HL-60 (cell line): ENCODE measurements at regions not wholly inside any gene's neighbourhood (a gene's known extent, or its start where the extent isn't known, plus 50 kb on each side); places are given as distances from the start of the nearest gene placed in this dataset.

ENCODE experiments used
- DNase-seq, 2 experiments: peaks; one replicate each; pipeline ENCODE4 v3.0.0-alpha.2; 2010 to 2020; ENCODE audit warnings: low read depth in 1 of 2, low spot score in 1 of 2
- H3K27ac ChIP-seq: fragments of 250-450 bp; sonication (Bioruptor Pico); replicated peaks from 2 replicates; pipeline ENCODE4 v1.5.1; 2020; ENCODE audit warnings: mild to moderate bottlenecking, moderate library complexity
- H3K27me3 ChIP-seq: fragments of 250-450 bp; sonication (Bioruptor Pico); 2 replicates; pipeline ENCODE4 v1.5.1; 2021; ENCODE audit warnings: mild to moderate bottlenecking, moderate library complexity; ENCODE audit not compliant: insufficient read depth, poor library complexity, severe bottlenecking
- H3K4me3 ChIP-seq: replicated peaks from 2 replicates; pipeline ENCODE4 v1.5.1; 2011; ENCODE audit warnings: mild to moderate bottlenecking, control low read depth, low read length; ENCODE audit not compliant: insufficient read depth
- GABPA ChIP-seq: IDR thresholded peaks from 2 replicates; pipeline ENCODE4 v1.6.1; 2012; ENCODE audit warnings: low read depth
- POLR2AphosphoS5 ChIP-seq: IDR thresholded peaks from 2 replicates; pipeline ENCODE4 v1.6.1; 2012; ENCODE audit warnings: low read depth
- SPI1 ChIP-seq: IDR thresholded peaks from 2 replicates; pipeline ENCODE4 v1.6.1; 2012; ENCODE audit warnings: low read depth, mild to moderate bottlenecking, borderline replicate concordance
- TF ChIP-seq, protein P1 (sequence below): IDR thresholded peaks from 2 replicates; pipeline ENCODE4 v1.6.1; 2012; ENCODE audit warnings: low read depth; ENCODE audit not compliant: insufficient replicate concordance
- TF ChIP-seq, protein P2 (sequence below): IDR thresholded peaks from one replicate; pipeline ENCODE4 v1.5.1; 2011; ENCODE audit warnings: low read length, control low read depth, inconsistent platforms; ENCODE audit not compliant: insufficient read depth

DNA sequence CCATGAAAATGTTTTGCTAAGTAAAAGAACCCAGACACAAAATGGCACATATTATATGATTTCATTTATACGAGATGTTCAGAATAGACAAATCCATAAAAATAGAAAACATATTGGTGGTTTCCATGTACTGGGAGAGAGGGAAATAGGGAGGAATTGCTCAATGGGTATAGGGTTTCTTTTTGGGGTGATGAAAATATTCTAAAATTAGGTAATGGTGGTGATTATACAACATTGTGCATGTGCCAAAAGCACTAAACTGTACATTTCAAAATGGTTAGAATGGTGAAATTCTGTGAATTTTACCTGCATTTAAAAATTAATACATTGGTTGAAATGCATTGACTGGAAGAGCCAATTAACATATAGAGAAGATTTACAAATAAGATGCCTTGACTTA, 613.9 kb downstream of the TNS3 start:
- no peak overlapping the region for H3K27ac ChIP-seq
- no peak overlapping the region for H3K4me3 ChIP-seq
- DNase-seq, result no peak
- H3K27me3 ChIP-seq, result no peaks in the 10 kb centered on the region
- TF ChIP-seq SPI1, result no peak
- TF ChIP-seq, protein P1, sequence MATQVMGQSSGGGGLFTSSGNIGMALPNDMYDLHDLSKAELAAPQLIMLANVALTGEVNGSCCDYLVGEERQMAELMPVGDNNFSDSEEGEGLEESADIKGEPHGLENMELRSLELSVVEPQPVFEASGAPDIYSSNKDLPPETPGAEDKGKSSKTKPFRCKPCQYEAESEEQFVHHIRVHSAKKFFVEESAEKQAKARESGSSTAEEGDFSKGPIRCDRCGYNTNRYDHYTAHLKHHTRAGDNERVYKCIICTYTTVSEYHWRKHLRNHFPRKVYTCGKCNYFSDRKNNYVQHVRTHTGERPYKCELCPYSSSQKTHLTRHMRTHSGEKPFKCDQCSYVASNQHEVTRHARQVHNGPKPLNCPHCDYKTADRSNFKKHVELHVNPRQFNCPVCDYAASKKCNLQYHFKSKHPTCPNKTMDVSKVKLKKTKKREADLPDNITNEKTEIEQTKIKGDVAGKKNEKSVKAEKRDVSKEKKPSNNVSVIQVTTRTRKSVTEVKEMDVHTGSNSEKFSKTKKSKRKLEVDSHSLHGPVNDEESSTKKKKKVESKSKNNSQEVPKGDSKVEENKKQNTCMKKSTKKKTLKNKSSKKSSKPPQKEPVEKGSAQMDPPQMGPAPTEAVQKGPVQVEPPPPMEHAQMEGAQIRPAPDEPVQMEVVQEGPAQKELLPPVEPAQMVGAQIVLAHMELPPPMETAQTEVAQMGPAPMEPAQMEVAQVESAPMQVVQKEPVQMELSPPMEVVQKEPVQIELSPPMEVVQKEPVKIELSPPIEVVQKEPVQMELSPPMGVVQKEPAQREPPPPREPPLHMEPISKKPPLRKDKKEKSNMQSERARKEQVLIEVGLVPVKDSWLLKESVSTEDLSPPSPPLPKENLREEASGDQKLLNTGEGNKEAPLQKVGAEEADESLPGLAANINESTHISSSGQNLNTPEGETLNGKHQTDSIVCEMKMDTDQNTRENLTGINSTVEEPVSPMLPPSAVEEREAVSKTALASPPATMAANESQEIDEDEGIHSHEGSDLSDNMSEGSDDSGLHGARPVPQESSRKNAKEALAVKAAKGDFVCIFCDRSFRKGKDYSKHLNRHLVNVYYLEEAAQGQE, result no peak
- TF ChIP-seq GABPA, result no peak
- no peak for TF ChIP-seq POLR2AphosphoS5
- TF ChIP-seq, protein P2, sequence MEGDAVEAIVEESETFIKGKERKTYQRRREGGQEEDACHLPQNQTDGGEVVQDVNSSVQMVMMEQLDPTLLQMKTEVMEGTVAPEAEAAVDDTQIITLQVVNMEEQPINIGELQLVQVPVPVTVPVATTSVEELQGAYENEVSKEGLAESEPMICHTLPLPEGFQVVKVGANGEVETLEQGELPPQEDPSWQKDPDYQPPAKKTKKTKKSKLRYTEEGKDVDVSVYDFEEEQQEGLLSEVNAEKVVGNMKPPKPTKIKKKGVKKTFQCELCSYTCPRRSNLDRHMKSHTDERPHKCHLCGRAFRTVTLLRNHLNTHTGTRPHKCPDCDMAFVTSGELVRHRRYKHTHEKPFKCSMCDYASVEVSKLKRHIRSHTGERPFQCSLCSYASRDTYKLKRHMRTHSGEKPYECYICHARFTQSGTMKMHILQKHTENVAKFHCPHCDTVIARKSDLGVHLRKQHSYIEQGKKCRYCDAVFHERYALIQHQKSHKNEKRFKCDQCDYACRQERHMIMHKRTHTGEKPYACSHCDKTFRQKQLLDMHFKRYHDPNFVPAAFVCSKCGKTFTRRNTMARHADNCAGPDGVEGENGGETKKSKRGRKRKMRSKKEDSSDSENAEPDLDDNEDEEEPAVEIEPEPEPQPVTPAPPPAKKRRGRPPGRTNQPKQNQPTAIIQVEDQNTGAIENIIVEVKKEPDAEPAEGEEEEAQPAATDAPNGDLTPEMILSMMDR, result no peak

DNA sequence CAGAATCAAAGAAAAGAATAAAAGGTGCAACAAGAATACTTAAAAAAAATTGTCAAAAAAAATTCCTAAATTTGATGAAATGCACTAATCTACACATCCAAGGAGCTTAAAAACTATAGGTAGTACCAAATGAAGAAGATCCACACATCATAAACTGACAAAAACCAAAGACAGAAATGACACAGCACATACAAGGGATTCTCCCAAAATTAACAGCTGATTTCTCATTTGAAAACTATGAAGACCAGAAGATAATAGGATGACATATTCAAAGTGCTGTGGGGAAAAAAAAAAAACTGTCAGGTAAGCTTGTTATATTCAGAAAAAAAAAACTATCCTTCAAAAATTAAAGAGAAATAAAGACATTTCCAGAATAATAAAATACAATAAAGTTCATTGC, 618.2 kb downstream of the TNS3 start:
- no peak overlapping the region for H3K27ac ChIP-seq
- TF ChIP-seq GABPA, result no peak
- TF ChIP-seq, protein P2, result no peak
- TF ChIP-seq POLR2AphosphoS5, result no peak
- TF ChIP-seq SPI1, result no peak
- TF ChIP-seq, protein P1, result no peak
- H3K4me3 ChIP-seq, result no peak overlapping the region
- DNase-seq, result no peak
- H3K27me3 ChIP-seq, result no peaks in the 10 kb centered on the region

DNA sequence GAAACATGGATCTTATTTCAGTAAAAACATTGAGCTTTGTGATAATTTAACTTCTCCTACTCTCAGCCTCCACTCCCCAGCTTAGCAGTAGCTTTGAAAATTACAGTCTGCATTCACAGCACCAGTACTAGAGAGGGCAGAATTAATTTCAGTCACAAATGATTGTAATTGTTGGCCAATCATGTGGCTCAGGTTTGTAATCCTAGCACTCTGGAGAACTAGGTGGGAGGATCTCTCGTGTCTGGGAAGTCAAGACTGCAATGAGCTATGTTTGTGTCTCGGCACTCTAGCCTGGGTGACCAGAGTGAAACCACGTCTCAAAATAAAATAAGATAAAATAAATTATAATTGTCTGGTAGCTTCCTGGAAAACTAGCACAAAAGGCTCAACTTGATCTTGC, 620.9 kb downstream of the TNS3 start:
- DNase-seq, result no peak
- no peaks in the 10 kb centered on the region for H3K27me3 ChIP-seq
- no peak overlapping the region for H3K4me3 ChIP-seq
- no peak for TF ChIP-seq POLR2AphosphoS5
- no peak for TF ChIP-seq GABPA
- TF ChIP-seq, protein P1, result no peak
- no peak overlapping the region for H3K27ac ChIP-seq

DNA sequence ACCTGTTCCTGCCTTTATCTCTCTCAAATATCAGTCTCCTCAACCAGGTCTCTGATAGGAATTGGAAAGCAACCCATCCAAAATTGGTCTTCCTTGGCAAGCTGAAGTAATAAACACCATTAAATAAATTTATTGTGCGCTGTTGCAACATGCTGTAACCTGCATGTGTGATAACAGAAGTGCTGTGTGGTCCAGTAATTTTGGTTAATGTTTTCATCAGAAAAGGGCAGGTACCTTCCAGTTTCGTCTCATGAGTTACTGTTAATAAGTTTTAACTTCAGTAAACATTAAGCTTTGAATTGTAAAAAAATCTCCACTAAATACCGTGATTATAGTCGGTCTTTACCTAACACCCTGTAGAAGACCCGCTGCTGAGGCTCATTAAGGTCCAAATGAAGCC, 624.7 kb downstream of the TNS3 start:
- no peak overlapping the region for H3K27ac ChIP-seq
- DNase-seq, result no peak
- no peak overlapping the region for H3K4me3 ChIP-seq
- no peaks in the 10 kb centered on the region for H3K27me3 ChIP-seq
- TF ChIP-seq GABPA, result no peak
- TF ChIP-seq, protein P2, result no peak
- TF ChIP-seq, protein P1, result no peak
- TF ChIP-seq POLR2AphosphoS5, result no peak
- no peak for TF ChIP-seq SPI1
